Gastrocnemius medialis (tissue), 4 donors: ENCODE measurements at regions not wholly inside any gene's neighbourhood (a gene's known extent, or its start where the extent isn't known, plus 50 kb on each side); places are given as distances from the start of the nearest gene placed in this dataset.

Experiments
- POLR2A ChIP-seq, 2 donors: fragments of 450-650 bp; IDR thresholded peaks; one replicate each; pipeline ENCODE4 v1.6.1; 2017; ENCODE audit warnings: antibody characterized with exemption in 2 of 2, mild to moderate bottlenecking in 2 of 2, moderate library complexity in 2 of 2
- TF ChIP-seq, protein P1 (sequence below), 5 experiments: fragments of 450-650 bp in 3 of 5; fragments of 200-600 bp in 2 of 5; sonication (generic) in 2 of 5; IDR thresholded peaks in 4 of 5; conservative IDR thresholded peaks in 1 of 5; 1 replicate in 4 of 5; 2 replicates in 1 of 5; pipeline ENCODE4 v1.5.1; 2016 to 2019; ENCODE audit warnings: antibody characterized with exemption in 5 of 5, mild to moderate bottlenecking in 3 of 5, moderate library complexity in 3 of 5

- TF ChIP-seq, protein P1, sequence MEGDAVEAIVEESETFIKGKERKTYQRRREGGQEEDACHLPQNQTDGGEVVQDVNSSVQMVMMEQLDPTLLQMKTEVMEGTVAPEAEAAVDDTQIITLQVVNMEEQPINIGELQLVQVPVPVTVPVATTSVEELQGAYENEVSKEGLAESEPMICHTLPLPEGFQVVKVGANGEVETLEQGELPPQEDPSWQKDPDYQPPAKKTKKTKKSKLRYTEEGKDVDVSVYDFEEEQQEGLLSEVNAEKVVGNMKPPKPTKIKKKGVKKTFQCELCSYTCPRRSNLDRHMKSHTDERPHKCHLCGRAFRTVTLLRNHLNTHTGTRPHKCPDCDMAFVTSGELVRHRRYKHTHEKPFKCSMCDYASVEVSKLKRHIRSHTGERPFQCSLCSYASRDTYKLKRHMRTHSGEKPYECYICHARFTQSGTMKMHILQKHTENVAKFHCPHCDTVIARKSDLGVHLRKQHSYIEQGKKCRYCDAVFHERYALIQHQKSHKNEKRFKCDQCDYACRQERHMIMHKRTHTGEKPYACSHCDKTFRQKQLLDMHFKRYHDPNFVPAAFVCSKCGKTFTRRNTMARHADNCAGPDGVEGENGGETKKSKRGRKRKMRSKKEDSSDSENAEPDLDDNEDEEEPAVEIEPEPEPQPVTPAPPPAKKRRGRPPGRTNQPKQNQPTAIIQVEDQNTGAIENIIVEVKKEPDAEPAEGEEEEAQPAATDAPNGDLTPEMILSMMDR (IDR thresholded peaks at IDR 0.05 in 4 of 5, conservative IDR thresholded peaks at IDR 0.05 in 1 of 5): no peak
- no peak for TF ChIP-seq POLR2A (IDR thresholded peaks at IDR 0.05)
Observed at GRCh38 chr3:163011596-163011995, 1515.0 kb downstream of the OTOL1 start.
